Hindlimb muscle (tissue), 1 donor: ENCODE measurements at regions not wholly inside any gene's neighbourhood (a gene's known extent, or its start where the extent isn't known, plus 50 kb on each side); places are given as distances from the start of the nearest gene placed in this dataset.
"Not testable (repeated sequence)": the region's sequence is repeated elsewhere in the genome, so short reads cannot be mapped to it uniquely, and the experiment has no call there.

ENCODE experiments used
- DNase-seq: peaks from one replicate; pipeline ENCODE4 v3.0.0-alpha.2; 2013

- DNase-seq = no peak
Measured at GRCh38 chr5:1651971-1652872, 128.5 kb upstream of the LPCAT1 start.

GRCh38 chr5:1651250-1651649 is 127.5 kb upstream of the LPCAT1 start:
- no peak for DNase-seq

- DNase-seq = no peak
Measured at GRCh38 chr5:1649554-1649953, 125.8 kb upstream of the LPCAT1 start.

GRCh38 chr5:1648806-1649205 is 125.0 kb upstream of the LPCAT1 start:
- no peak for DNase-seq

- DNase-seq = no peak
Measured at GRCh38 chr5:1647580-1647979, 123.8 kb upstream of the LPCAT1 start.

- DNase-seq = peak; percentile 89
Measured at GRCh38 chr5:1644810-1645571, 121.2 kb upstream of the LPCAT1 start.

- not testable (repeated sequence) for DNase-seq
Measured at GRCh38 chr5:1644393-1644809, 120.6 kb upstream of the LPCAT1 start.

GRCh38 chr5:1643651-1644392 is 120.1 kb upstream of the LPCAT1 start:
- no peak for DNase-seq

GRCh38 chr5:1642621-1643061 is 118.9 kb upstream of the LPCAT1 start:
- DNase-seq = no peak

- no peak for DNase-seq
Measured at GRCh38 chr5:1642221-1642620, 118.5 kb upstream of the LPCAT1 start.

GRCh38 chr5:1641560-1642166 is 117.9 kb upstream of the LPCAT1 start:
- peak; percentile 85 for DNase-seq

- DNase-seq = no peak
Measured at GRCh38 chr5:1641041-1641440, 117.3 kb upstream of the LPCAT1 start.

GRCh38 chr5:1640421-1640881 is 116.7 kb upstream of the LPCAT1 start:
- no peak for DNase-seq

- no peak for DNase-seq
Measured at GRCh38 chr5:1639757-1640156, 116.0 kb upstream of the LPCAT1 start.

- DNase-seq = no peak
Measured at GRCh38 chr5:1638658-1639400, 115.1 kb upstream of the LPCAT1 start.

GRCh38 chr5:1637639-1638481 is 114.1 kb upstream of the LPCAT1 start:
- DNase-seq = no peak

- DNase-seq = no peak
Measured at GRCh38 chr5:1636981-1637638, 113.3 kb upstream of the LPCAT1 start.

- DNase-seq = not testable (repeated sequence)
Measured at GRCh38 chr5:1636208-1636770, 112.5 kb upstream of the LPCAT1 start.

- not testable (repeated sequence) for DNase-seq
Measured at GRCh38 chr5:1635477-1635876, 111.7 kb upstream of the LPCAT1 start.

- no peak for DNase-seq
Measured at GRCh38 chr5:1634337-1634661, 110.5 kb upstream of the LPCAT1 start.
